NCI-H2196 treated with DMSO at 0.1 percent for 48 hours (cell line): ENCODE measurements at regions not wholly inside any gene's neighbourhood (a gene's known extent, or its start where the extent isn't known, plus 50 kb on each side); places are given as distances from the start of the nearest gene placed in this dataset.
"Not testable (repeated sequence)": the region's sequence is repeated elsewhere in the genome, so short reads cannot be mapped to it uniquely, and the experiment has no call there.

Experiments used
- DNase-seq: peaks from one replicate; lab custom pipeline; 2025; ENCODE audit not compliant: unreplicated experiment; lab: John Stamatoyannopoulos, UW

- DNase-seq, result no peak
These were observed 52.3 kb downstream of the MRPL57 start for GRCh38 chr13:21228738-21229137.

- DNase-seq, result no peak
These were observed 53.0 kb downstream of the MRPL57 start for GRCh38 chr13:21229241-21230024.

DNA sequence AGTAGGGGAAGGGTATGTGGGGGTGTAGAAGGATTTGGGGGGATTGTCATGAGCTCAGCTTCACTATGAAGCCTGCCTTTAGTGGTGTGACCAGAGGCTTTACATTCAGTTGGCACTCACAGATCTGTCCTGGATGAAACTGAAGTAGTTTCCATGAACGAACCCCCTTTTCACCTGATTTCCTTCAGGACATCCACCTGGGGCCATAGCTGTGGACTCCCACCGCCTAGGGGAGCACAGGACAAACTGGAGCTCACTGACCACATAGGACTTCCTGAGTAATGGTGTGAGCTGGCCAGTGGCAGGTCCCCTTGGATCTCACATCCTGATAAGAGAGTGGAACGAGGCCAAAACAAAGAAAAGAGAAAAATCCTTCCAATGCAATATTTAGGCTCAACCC, 54.1 kb downstream of the MRPL57 start:
- DNase-seq, result no peak

DNA sequence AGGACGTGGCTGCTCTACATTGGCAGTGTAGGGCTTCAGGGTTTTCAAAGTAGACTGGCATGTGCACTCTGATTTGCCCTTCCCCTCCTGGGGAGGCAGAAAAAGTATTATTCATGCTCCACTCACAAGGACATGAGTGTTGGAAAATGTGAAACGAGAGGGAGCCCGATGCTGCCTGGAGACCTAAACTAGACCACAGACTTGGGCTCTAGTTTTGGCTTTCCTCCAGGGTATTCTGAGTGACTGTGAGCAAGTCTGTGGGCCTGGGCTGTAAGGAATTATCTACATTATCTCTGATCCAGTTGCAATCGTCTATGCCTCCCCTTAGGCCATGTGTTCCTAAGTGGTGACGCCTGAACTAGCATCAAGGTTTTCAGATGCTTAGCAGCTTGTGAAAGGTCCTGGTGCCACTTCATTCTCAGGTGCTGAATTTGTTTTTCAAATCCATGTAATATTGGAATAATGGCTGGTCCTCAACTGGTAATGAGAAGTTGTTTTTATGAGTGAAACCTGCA, 55.0 kb downstream of the MRPL57 start:
- DNase-seq, result no peak

- no peak for DNase-seq
These were observed 55.7 kb downstream of the MRPL57 start for GRCh38 chr13:21232196-21232595.

GRCh38 chr13:21232599-21232998, 56.1 kb downstream of the MRPL57 start:
- no peak for DNase-seq

DNA sequence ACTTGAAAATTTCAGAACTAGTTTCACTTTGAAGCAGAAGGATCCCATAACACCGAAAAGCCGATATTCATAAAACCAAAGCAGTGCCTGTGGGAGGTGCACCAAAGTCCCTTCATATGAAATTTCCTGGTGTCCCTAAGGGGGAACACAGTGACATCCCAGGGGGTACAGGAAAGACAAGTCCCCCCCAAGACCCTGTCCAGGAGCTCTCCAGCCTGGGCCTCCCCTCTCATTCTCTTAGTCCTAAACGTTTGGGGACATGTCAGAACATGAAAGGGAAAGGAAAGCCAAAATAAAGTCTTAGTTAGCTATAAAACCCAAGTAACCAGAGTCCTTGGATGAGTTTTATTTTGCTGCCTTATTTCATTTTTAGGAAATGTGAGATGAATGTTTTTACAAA, 56.6 kb downstream of the MRPL57 start:
- no peak for DNase-seq

DNA sequence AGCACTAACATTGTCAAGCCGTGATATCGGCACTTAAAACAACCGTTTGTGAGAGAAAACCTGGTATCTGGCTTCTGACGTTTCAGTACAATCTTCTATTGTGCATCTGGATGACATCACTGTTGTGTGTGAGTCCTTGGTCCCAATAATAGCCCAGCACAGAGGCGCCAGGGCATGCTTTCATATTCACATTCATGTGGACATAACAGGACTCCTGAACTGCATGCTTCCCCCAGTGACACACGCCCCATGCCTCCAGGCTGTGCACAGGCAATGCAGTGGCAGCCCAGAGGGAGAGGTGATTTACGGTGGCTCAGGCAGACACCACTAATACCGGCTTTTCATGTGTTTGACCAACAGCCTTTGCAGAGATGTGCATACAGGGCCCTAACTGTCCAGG, 58.1 kb downstream of the MRPL57 start:
- no peak for DNase-seq

DNA sequence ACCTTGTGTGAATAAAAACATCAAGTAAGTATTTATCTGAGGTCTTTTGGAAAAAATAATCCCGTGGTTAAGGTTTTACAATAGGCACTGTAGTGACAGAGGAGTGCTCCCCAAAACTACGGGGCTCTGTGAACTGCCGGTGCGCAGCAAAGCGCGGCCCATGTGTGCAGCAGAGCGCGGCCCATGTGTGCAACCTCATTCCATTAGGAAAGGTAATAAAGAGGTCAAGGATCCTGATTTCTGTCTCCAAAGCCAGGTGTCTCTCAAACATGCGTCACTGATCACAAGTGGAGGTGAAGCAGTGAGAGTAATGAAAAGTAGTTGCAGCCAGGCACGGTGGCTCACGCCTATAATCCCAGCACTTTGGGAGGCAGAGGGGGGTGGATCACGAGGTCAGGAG, 58.7 kb downstream of the MRPL57 start:
- DNase-seq, result no peak

DNA sequence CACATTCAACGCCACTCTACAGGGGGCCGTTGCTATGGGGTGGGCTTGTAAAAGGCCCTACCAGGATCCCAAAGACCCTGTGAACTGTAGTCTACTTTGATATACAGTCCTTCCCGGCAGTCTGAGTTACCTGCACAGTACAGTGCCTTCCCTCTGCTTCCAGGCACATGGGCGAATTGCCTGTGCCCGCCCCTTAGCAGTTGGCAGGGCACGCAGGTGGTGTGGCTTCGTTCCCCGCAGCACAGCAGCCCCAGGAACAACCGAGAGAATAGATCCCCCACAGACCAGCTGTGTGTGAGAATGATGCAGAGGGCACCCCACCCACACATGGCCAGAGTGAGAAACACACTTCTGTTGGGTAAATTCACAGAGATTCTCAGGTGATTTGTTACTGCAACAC, 60.6 kb downstream of the MRPL57 start:
- DNase-seq, result no peak

DNA sequence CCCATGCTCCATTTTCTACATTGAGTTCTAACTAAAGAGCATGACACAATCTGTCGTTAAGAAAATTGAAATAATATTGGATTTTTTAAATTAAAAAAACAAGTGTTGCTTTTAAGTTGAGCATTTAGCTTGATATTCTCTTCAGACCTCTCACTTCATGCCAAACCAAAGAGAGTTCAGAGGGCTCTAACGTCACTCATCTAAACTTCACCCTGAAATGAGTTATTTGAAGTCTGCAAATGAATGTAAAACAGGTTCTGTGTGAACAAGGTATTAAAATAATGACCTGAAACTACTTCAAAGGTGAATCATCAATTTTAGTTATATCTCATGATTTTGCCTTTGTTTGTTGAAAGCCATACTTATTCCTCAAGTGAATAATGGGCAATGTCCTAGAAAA, 61.8 kb downstream of the MRPL57 start:
- no peak for DNase-seq

GRCh38 chr13:21240586-21240985, 64.1 kb downstream of the MRPL57 start:
- DNase-seq, result no peak

DNA sequence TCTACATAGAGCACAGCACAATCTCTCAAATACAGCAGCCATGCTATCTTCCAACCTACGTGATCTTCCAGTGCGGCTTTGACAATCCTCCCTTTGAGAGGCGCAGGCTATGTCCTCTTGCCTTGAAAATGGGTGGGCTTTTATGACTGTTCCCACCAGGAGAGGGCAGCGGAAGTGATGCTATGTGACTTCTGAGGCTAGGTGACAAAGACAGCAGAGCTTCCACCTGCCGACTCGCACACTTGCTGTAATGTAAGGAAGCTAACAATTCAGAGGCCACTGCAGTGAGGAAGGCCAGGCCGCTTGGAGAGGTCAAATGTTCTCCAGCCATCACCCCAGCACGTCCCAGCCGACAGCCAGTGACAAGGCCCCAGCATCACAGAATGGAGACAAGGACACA, 65.8 kb downstream of the MRPL57 start:
- no peak for DNase-seq

DNA sequence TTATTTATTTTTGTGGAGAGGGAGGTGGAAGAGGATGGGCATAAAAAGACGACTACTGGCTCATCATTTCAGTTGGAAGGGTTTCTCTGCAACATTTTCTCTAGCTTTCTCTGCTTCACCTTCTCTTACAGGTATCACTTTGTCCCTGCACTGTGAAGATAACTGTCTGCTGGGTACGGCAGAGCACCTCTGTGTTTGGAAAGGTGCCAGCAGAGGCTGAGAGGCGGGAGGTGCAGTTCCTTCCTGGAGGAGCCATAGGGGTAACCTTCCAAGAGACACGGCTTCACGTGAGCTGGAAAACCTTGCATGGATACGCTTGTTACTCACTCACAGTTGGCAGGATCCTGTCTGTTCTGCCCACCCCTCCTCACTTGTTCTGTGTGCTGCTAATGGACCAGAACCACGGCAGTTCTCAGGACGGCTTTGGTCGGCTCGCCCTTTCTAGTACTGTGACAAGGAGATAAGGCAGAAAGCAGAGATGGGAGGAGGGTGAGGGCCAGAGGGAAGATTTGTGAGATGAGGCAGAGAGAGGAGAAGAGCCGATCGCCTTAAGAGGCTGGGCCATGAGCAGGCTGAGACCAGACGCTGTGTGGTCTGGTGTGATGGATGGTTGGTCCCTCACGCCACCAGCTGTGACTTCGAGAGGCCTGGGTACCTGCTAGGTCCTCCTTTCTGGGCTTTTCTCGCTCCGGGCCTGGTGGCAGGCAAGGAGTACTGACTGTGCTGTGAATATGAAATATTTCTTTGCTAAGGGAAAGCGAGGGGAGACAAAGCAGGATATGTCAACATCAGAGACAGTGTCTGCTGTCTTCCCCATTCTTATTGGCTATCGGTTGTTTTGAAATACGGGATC, 66.8 kb downstream of the MRPL57 start:
- DNase-seq, result no peak

DNA sequence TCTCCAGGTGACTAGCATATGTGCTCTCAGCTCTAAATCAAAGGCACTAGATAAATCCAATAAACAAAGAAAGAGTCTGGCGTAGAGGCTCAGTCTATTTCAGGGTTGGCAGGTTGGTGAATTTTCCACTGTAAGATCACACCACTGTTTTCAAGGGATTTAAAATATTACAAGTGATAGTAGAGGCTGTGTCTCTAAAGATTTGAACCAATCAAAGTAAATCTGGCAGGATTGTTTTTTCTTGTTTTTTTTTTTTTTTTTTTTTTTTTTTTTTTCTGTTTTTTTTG, 67.4 kb downstream of the MRPL57 start:
- not testable (repeated sequence) for DNase-seq

DNA sequence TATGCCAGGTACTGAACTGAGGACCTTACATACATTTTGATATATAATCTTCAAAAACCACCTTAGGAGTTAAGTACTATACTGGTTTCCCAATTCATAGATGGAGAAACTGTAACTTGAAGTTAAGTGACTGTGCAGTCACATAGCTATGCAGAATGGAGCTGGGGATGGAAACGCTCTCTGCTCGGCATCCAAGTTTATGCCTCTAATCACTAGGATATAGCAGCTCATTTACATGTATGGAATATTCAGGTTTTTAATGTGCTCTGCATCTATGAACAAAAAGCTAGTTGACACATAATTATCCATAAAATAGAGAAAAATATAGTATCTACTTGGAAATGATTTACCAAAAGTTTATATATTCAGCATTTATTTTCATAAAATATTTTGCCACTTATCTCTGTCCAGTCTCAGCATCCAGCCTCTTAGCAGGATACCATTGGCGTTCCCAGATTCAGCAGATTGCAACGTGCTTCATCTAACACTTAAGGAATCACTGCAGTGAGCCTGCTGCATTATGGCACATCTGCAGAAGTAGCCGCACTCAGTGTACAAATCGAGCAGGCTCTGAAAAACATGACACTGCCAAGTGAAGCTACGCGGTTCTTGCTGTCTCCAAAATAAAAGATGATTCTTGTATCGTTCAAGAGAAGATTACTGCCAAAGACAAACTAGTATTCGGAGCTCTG, 70.4 kb downstream of the MRPL57 start:
- no peak for DNase-seq

GRCh38 chr13:21256351-21256761, 79.9 kb downstream of the MRPL57 start:
- no peak for DNase-seq

GRCh38 chr13:21256891-21257290, 80.4 kb downstream of the MRPL57 start:
- no peak for DNase-seq

DNA sequence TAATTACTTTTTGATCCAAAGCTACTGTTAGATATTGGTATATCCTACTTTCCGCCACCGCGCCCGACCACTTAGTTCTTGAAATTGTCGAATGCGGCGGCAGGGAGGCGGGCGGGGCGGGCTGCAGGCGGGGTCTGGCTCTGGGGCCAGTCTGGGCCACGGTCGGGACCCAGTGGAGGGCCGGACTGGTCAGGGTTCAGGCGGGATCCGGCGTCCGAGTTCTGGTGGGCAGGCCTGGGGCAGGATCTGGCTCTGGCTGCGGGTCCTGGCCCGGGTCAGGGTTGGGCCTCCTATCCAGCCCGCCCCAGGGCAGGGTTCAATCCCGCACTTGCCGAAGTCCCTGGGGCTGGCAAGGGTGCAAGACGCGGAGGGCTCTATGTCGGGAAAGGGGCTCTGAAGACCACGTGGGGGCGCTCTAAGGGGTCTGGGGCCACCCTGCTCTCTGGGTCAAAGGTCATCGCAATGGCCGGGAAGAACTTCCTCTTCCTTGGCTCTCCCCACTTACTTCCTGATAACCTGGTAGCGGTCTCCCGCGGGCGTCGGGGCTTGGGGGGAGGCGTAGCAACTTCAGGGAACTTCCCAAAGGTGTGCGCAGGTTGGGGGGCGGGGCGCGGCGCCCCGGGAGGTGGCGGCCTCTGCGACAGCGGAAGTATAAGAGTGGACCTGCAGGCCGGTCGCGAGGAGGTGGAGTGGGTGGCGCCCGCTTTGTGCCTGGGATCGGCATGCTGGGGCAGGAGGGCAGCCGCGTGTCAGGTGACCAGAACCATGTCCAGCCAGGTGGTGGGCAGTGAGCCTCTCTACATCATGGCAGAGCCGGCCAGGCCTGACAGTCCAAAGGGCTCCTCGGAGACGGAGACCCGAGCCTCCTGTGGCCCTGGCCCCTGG, 83.4 kb downstream of the MRPL57 start:
- no peak for DNase-seq

DNA sequence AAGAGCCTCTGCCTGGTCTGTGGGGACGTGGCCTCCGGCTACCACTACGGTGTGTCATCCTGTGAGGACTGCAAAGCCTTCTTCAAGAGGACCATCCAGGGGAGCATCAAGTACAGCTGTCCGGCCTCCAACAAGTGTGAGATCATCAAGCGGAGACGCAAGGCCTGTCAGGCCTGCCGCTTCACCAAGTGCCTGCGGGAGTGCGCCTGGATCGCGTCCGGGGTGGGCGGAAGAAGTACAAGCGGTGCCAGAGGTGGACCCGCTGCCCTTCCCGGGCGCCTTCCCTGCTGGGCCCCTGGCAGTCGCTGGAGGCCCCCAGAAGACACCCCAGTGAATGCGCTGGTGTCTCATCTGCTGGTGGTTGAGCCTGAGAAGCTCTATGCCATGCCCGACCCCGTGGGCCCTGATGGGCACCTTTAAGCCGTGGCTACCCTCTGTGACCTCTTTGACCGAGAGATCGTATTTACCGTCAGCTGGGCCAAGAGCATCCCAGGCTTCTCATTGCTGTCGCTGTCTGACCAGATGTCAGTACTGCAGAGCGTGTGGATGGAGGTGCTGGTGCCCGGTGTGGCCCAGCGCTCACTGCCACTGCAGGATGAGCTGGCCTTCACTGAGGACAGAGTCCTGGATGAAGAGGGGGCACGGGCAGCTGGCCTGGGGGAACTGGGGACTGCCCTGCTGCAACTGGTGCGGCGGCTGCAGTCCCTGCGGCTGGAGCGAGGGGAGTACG, 84.3 kb downstream of the MRPL57 start:
- DNase-seq, result not testable (repeated sequence)
